Stimulated activated naive B cell treated with anti-CD40 and anti-IgM and Interleukin-4, amounts not matched to agents 10 μg/mL and 1 μg/mL and 100 μg/mL, for 72 hours (primary cell): ENCODE measurements at regions not wholly inside any gene's neighbourhood (a gene's known extent, or its start where the extent isn't known, plus 50 kb on each side); places are given as distances from the start of the nearest gene placed in this dataset.
"Not testable (repeated sequence)": the region's sequence is repeated elsewhere in the genome, so short reads cannot be mapped to it uniquely, and the experiment has no call there.

Experiments
- ATAC-seq, 2 donors: fragments of 150-1000 bp; cut with Tn5 transposase; replicated peaks; 2 replicates each; pipeline ENCODE4 v1.10.0; 2021; ENCODE audit warnings: moderate library complexity in 1 of 2
- DNase-seq: peaks from one replicate; pipeline ENCODE4 v3.0.0; 2021
- H3K27ac Mint-ChIP-seq: one replicate; pipeline ENCODE4 v1.8.0; 2022; ENCODE audit warnings: mild to moderate bottlenecking, mixed read lengths
- H3K27me3 Mint-ChIP-seq, 2 donors: one replicate each; pipeline ENCODE4 v1.8.0; 2022; ENCODE audit warnings: mixed read lengths in 2 of 2
- H3K36me3 Mint-ChIP-seq, 2 donors: one replicate each; pipeline ENCODE4 v1.8.0; 2022; ENCODE audit warnings: mixed read lengths in 2 of 2, mild to moderate bottlenecking in 1 of 2
- H3K4me1 Mint-ChIP-seq, 2 donors: one replicate each; pipeline ENCODE4 v1.8.0; 2022; ENCODE audit warnings: mixed read lengths in 2 of 2, mild to moderate bottlenecking in 1 of 2
- H3K4me3 Mint-ChIP-seq, 2 donors: one replicate each; pipeline ENCODE4 v1.8.0; 2022; ENCODE audit warnings: mild to moderate bottlenecking in 2 of 2, mixed read lengths in 2 of 2, moderate library complexity in 1 of 2
- H3K9me3 Mint-ChIP-seq, 2 donors: one replicate each; pipeline ENCODE4 v1.8.0; 2022; ENCODE audit warnings: mixed read lengths in 2 of 2, mild to moderate bottlenecking in 1 of 2

DNA sequence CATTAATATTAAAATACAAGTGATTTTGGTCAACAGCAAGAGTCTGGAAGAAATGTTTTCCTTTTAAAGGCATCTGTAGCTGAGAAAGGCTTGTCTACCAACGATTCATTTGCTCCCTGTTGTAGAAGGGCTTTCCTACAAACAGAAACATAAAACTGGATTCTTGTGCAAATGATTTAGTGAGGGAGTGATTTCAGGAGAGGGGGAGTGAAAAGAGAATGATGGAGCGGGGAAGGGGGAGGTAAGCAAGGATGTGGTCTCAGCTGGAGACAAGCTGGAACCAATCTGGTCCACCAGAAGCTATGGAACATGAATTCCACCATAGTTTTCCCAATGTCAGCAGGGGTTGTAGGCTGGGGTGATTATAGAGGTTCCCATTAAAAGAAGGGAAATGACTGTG, 196.3 kb downstream of the FBXO4 start:
- H3K9me3 Mint-ChIP-seq = peaks cover 4 to 9% of the 10 kb centered on the region in 2 donors
- H3K4me1 Mint-ChIP-seq = no peaks in the 10 kb centered on the region
- no peaks in the 10 kb centered on the region for H3K27me3 Mint-ChIP-seq
- H3K27ac Mint-ChIP-seq = no peak overlapping the region
- H3K36me3 Mint-ChIP-seq = no peaks in the 10 kb centered on the region
- DNase-seq (no peak), ATAC-seq (no peak)
- H3K4me3 Mint-ChIP-seq = no peak overlapping the region

GRCh38 chr5:42131081-42131480, 206.0 kb downstream of the FBXO4 start:
- H3K9me3 Mint-ChIP-seq = peaks cover 9 to 14% of the 10 kb centered on the region in 2 donors
- peaks cover 0 to 5% of the 10 kb centered on the region in 2 donors for H3K4me1 Mint-ChIP-seq
- no peak for DNase-seq
- no peaks in the 10 kb centered on the region for H3K36me3 Mint-ChIP-seq
- H3K4me3 Mint-ChIP-seq = no peak overlapping the region
- H3K27ac Mint-ChIP-seq = no peak overlapping the region
- ATAC-seq = no peak
- peaks cover 0 to 6% of the 10 kb centered on the region in 2 donors for H3K27me3 Mint-ChIP-seq

DNA sequence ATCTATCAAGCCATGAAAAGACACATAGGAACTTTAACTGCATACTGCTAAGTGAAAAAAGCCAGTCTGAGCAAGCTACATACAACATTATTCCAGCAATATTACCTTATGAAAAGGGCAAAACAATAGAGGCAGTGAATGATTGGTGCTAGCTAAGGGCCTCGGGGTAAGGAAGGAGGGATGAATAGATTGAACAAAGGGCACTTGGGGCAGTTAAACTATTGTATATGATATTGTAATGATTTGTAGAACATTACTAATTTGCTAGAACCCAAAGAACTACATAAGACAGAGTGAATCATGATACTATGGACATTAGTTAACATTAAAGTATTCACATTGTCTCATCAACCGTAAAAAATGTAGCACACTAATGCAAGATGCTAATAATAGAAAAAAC, 218.3 kb downstream of the FBXO4 start:
- DNase-seq = no peak

DNA sequence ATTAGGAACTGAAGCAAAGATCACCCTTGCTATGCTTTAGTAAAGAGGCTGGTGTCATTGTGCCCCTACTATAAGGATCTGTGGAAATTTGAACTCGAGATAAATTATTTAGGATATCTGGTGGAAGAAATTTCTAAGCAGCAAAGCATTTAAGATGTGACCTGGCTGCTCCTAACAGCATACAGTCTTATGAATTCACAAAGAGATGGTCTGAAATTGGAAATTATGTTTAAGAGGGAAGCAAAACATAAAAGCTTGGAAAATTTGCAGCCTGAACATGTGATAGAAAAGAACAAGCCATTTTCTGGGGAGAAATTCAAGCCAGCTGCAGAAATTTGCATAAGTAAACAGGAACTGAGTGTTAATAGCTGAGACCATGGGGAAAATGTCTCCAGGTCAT, 223.7 kb downstream of the FBXO4 start:
- DNase-seq (no peak), ATAC-seq (no peak)
- peaks cover 0 to 3% of the 10 kb centered on the region in 2 donors for H3K36me3 Mint-ChIP-seq
- no peak overlapping the region for H3K4me3 Mint-ChIP-seq
- peaks cover 25 to 27% of the 10 kb centered on the region in 2 donors for H3K9me3 Mint-ChIP-seq
- no peak overlapping the region for H3K27ac Mint-ChIP-seq
- no peaks in the 10 kb centered on the region for H3K27me3 Mint-ChIP-seq
- no peaks in the 10 kb centered on the region for H3K4me1 Mint-ChIP-seq

More for the DNA sequence above, 218.3 kb downstream of the FBXO4 start:
- no peaks in the 10 kb centered on the region for H3K27me3 Mint-ChIP-seq
- no peak for ATAC-seq
- H3K36me3 Mint-ChIP-seq = no peaks in the 10 kb centered on the region
- H3K9me3 Mint-ChIP-seq = peaks cover 7 to 9% of the 10 kb centered on the region in 2 donors
- no peak overlapping the region for H3K4me3 Mint-ChIP-seq
- no peaks in the 10 kb centered on the region for H3K4me1 Mint-ChIP-seq
- H3K27ac Mint-ChIP-seq = no peak overlapping the region

DNA sequence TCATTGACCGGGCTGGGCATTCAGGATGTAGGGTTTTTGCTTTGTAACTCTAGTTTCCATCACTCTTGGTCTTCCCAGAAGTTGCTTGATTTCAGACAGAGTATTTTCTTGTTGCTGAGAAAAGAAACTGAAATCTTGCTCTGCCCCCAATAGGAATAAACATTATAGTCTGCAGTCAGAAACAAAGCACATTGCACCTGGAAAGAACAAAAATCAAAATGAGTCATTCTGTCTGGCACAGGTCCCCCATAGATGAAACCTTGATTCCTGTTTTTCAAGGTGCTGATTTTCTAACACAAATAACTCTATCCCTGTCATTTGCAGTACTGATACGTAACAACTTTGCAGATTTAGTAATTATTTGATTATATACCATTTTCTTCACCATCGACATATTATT, 232.1 kb downstream of the FBXO4 start:
- no peak overlapping the region for H3K27ac Mint-ChIP-seq
- H3K36me3 Mint-ChIP-seq = no peaks in the 10 kb centered on the region
- peaks cover 0 to 2% of the 10 kb centered on the region in 2 donors for H3K9me3 Mint-ChIP-seq
- ATAC-seq (no peak), DNase-seq (no peak)
- H3K4me1 Mint-ChIP-seq = no peaks in the 10 kb centered on the region
- H3K27me3 Mint-ChIP-seq = no peaks in the 10 kb centered on the region
- no peak overlapping the region for H3K4me3 Mint-ChIP-seq

- no peak overlapping the region for H3K4me3 Mint-ChIP-seq
- ATAC-seq = no peak
- H3K36me3 Mint-ChIP-seq = no peaks in the 10 kb centered on the region
- H3K27me3 Mint-ChIP-seq = no peaks in the 10 kb centered on the region
- no peak overlapping the region for H3K27ac Mint-ChIP-seq
- H3K9me3 Mint-ChIP-seq = no peaks in the 10 kb centered on the region
- no peak for DNase-seq
- H3K4me1 Mint-ChIP-seq = no peaks in the 10 kb centered on the region
Measured at GRCh38 chr5:42163083-42163482, 238.0 kb downstream of the FBXO4 start.

DNA sequence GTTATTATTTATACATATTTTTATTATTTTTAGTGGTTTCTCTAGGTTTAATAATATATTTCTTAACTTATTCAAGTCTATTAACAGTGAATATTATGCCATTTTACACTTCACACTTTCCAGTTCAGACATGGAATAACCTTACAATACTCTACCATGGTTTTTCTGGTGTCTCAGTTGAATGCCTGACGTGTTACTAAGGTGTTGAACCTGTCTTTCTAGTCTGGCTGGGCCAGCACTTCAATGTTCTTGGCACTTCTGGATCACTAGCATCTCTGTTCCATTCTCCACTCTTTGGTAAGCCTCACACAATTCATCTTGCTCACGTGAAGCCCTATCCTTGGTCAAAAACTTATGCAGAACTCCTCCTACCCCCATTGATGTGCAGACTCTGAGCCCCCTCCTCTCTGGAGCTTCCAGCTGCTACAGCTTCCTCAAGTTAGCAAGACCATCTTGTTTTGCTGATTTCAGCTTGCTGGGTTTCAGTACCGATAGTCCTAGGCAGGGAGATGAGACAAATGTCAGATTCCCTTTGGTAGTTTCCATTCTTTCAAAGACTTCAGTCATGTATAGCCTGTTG, 243.1 kb downstream of the FBXO4 start:
- DNase-seq (no peak), ATAC-seq (no peak)
- Mint-ChIP-seq H3K36me3 (no peaks in the 10 kb centered on the region), H3K27me3 (no peaks in the 10 kb centered on the region), H3K9me3 (no peaks in the 10 kb centered on the region), H3K4me1 (no peaks in the 10 kb centered on the region), H3K27ac (no peak overlapping the region), H3K4me3 (no peak overlapping the region)

DNA sequence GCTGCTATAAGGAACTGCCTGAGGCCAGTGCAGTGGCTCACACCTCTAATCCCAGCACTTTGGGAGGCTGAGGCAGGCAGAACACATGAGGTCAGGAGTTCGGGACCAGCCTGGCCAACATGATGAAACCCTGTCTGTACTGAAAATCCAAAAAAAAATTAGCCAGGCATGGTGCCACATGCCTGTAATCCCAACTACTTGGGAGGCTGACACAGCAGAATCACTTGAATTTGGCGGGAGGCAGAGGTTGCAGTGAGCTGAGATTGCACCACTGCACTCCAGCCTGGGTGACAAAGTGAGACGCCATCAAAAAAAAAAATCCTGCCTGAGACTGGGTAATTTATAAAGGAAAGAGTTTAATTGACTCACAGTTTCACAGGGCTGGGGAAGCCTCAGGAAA, 247.1 kb upstream of the GHR start:
- not testable (repeated sequence) for H3K4me3 Mint-ChIP-seq, H3K36me3 Mint-ChIP-seq, ATAC-seq, H3K27me3 Mint-ChIP-seq, DNase-seq, H3K27ac Mint-ChIP-seq, H3K4me1 Mint-ChIP-seq
- peaks cover 15 to 18% of the 10 kb centered on the region in 2 donors for H3K9me3 Mint-ChIP-seq

- not testable (repeated sequence) for DNase-seq, H3K36me3 Mint-ChIP-seq, H3K4me1 Mint-ChIP-seq, ATAC-seq, H3K27ac Mint-ChIP-seq, H3K27me3 Mint-ChIP-seq, H3K4me3 Mint-ChIP-seq
- H3K9me3 Mint-ChIP-seq = peaks cover 15 to 16% of the 10 kb centered on the region in 2 donors
Measured at GRCh38 chr5:42179843-42180242, 243.4 kb upstream of the GHR start.

DNA sequence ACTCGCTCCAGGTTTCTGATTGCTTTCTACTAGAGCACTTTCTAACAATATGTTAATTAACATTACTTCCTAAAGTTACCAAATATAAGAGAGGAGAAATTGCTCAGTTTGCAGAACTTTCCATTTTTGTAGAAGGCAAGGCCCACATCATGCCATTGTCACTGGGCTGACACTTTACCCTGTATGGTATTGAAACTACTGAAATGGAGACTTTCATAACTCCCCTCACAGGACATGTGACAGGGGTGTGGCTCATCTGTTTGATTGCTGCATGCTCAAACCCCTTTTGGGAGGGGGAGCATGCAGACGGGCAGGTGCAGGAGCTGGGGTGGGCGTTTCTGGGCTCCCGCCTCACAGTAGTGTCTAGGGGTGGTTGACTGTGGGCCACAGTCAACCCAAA, 206.3 kb upstream of the GHR start:
- H3K27ac Mint-ChIP-seq = no peak overlapping the region
- H3K36me3 Mint-ChIP-seq = no peaks in the 10 kb centered on the region
- no peaks in the 10 kb centered on the region for H3K27me3 Mint-ChIP-seq
- H3K4me3 Mint-ChIP-seq = no peak overlapping the region
- DNase-seq = no peak
- H3K4me1 Mint-ChIP-seq = no peaks in the 10 kb centered on the region
- no peaks in the 10 kb centered on the region for H3K9me3 Mint-ChIP-seq
- no peak for ATAC-seq

DNA sequence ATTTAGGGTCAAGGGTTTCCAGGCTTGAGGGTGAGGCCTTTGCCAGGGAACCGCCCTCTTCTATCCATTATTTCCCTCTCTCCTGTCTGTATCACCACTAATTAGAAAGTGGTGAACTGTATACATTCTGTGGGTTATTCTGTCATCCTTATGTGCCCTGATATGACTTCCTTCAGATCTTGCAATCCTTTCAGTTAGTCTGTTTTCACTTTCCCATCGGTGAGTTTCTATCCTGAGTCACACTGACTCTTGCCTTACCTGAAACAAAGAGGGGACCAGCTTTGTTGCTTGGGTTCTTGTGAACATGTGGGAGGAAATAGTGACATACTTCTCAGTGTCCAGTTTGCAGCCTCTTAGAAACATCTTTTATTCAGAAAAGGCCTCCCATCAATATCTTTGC, 205.4 kb upstream of the GHR start:
- H3K36me3 Mint-ChIP-seq = no peaks in the 10 kb centered on the region
- no peaks in the 10 kb centered on the region for H3K9me3 Mint-ChIP-seq
- ATAC-seq = no peak
- H3K27me3 Mint-ChIP-seq = no peaks in the 10 kb centered on the region
- no peak for DNase-seq
- no peaks in the 10 kb centered on the region for H3K4me1 Mint-ChIP-seq
- no peak overlapping the region for H3K4me3 Mint-ChIP-seq
- H3K27ac Mint-ChIP-seq = no peak overlapping the region

DNA sequence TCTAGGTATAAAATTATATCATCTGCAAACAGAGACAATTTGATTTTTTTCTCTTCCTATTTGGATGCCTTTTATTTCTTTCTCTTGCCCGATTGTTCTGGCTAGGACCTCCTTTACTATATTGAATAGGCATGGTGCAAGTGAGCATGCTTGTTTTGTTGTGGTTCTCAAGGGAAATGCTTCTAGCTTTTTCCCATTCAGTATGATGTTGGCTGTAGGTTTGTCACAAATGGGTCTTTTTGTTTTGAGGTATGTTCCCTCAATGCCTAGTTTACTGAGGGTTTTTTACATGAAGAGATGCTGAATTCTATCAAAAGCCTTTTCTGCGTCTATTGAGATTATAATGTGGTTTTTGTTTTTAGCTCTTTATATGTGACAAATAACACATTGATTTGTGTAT, 198.2 kb upstream of the GHR start:
- no peaks in the 10 kb centered on the region for H3K27me3 Mint-ChIP-seq
- ATAC-seq = no peak
- DNase-seq = no peak
- H3K4me1 Mint-ChIP-seq = no peaks in the 10 kb centered on the region
- H3K9me3 Mint-ChIP-seq = no peaks in the 10 kb centered on the region
- no peaks in the 10 kb centered on the region for H3K36me3 Mint-ChIP-seq
- no peak overlapping the region for H3K4me3 Mint-ChIP-seq
- no peak overlapping the region for H3K27ac Mint-ChIP-seq

GRCh38 chr5:42228279-42228678, 195.0 kb upstream of the GHR start:
- no peak for ATAC-seq
- H3K27me3 Mint-ChIP-seq = no peaks in the 10 kb centered on the region
- no peak for DNase-seq
- no peaks in the 10 kb centered on the region for H3K4me1 Mint-ChIP-seq
- H3K9me3 Mint-ChIP-seq = no peaks in the 10 kb centered on the region
- no peaks in the 10 kb centered on the region for H3K36me3 Mint-ChIP-seq
- H3K27ac Mint-ChIP-seq = no peak overlapping the region
- no peak overlapping the region for H3K4me3 Mint-ChIP-seq

- ATAC-seq (peak in 1 of 2 donors; percentile 23), DNase-seq (no peak)
- Mint-ChIP-seq H3K27me3 (no peaks in the 10 kb centered on the region), H3K36me3 (no peaks in the 10 kb centered on the region), H3K27ac (no peak overlapping the region), H3K4me3 (no peak overlapping the region), H3K4me1 (no peaks in the 10 kb centered on the region), H3K9me3 (no peaks in the 10 kb centered on the region)
Measured at GRCh38 chr5:42230839-42231238, 192.4 kb upstream of the GHR start.

DNA sequence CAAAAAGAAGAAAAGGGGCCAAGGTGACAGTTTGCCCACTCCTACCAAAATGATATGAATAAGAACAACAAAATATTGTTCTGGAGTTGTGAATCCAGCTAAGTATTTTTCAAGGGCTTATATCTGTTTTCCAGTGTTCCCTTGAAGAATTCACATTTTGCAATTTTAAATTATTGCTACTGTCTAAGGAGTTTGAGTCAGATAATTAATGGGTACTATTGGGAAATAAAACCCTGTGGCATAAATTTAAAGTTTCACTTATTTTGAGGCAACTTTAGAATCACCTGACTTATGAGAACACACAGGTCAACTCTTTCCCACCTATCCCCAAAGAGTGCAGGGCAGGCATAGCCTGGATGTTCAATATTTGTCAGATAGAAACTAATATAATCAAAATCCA, 188.0 kb upstream of the GHR start:
- Mint-ChIP-seq H3K4me3 (no peak overlapping the region), H3K4me1 (no peaks in the 10 kb centered on the region), H3K36me3 (no peaks in the 10 kb centered on the region), H3K9me3 (peaks cover 0 to 3% of the 10 kb centered on the region in 2 donors), H3K27ac (no peak overlapping the region), H3K27me3 (no peaks in the 10 kb centered on the region)
- DNase-seq (no peak), ATAC-seq (no peak)

DNA sequence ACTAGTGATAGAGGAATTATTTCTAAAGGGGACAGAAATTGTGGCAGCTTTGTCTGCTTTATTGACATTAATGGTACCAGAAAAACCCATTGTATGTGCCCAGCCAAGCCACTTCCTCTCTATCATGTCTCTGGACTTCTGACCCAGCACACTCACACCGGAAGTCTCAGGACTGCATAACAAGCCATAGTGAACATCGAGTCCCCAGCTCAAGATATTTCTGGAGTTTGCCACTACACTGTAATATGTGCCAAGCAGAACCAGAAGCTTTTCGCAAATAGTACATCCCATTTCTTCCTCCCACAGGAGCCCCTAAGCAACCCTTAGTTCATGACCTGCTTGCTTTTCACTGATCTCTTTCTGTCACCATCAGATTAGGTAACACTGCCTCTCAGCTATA, 187.4 kb upstream of the GHR start:
- Mint-ChIP-seq H3K27ac (no peak overlapping the region), H3K36me3 (no peaks in the 10 kb centered on the region)

More for the DNA sequence above, 187.4 kb upstream of the GHR start:
- H3K4me1 Mint-ChIP-seq = no peaks in the 10 kb centered on the region
- no peak overlapping the region for H3K4me3 Mint-ChIP-seq
- H3K9me3 Mint-ChIP-seq = peaks cover 0 to 3% of the 10 kb centered on the region in 2 donors
- DNase-seq (no peak), ATAC-seq (no peak)
- H3K27me3 Mint-ChIP-seq = no peaks in the 10 kb centered on the region
